ENCODE measurements at regions not wholly inside any gene's neighbourhood (a gene's known extent, or its start where the extent isn't known, plus 50 kb on each side); places are given as distances from the start of the nearest gene placed in this dataset.

GRCh38 chr6:67244037-67244436 is 1391.0 kb upstream of the ADGRB3 start:
- TF ChIP-seq POLR2A (IDR thresholded peaks at IDR 0.05; ENCODE audit: low read depth, low read length), result no peak
- no peak for TF ChIP-seq TAF1 (IDR thresholded peaks at IDR 0.05; ENCODE audit: low read depth, low read length)
- no peak for TF ChIP-seq POLR2AphosphoS5 (IDR thresholded peaks at IDR 0.05; ENCODE audit: low read depth, low read length)
- no peak for TF ChIP-seq PAX5 (IDR thresholded peaks at IDR 0.05; ENCODE audit: insufficient read depth, low read length, severe bottlenecking)

All from GM12891 (cell line).